ENCODE measurements at regions not wholly inside any gene's neighbourhood (a gene's known extent, or its start where the extent isn't known, plus 50 kb on each side); places are given as distances from the start of the nearest gene placed in this dataset.

DNA sequence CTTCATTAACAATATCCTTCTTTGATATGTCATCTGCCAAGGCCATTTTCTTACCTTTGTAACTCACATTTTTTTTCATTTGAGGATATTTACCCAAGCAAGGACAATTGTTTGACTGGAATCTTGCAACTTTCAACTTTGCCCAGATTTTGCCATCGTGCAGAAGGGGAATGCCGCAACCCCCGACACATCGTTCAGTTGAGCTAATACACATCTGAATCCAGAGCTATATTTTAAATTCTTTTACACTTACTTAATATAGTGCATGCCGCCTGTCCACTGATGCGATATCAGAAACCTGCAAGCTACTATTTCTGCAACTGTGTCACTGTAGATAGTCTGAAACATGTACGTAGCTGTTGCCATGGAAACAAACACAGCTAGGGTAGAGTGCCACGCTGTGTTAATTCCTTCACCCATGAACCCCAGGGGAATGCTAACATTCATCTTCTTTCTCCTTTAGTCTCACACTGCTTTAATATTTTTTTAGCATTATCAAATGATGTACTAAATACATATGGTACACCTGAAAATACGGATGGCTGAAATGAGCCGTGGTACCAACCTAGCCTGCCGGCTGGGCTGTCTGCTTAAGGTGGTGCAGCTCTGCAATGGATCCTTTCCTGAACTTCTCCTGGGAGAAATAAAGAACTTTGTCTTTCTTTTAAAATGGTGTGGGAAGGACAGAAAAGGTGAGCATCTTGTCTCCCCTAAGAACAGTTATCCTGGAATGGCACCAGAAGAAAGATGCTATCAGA lies 77.0 kb upstream of the FOXN3 start:
- TF ChIP-seq, protein P1, sequence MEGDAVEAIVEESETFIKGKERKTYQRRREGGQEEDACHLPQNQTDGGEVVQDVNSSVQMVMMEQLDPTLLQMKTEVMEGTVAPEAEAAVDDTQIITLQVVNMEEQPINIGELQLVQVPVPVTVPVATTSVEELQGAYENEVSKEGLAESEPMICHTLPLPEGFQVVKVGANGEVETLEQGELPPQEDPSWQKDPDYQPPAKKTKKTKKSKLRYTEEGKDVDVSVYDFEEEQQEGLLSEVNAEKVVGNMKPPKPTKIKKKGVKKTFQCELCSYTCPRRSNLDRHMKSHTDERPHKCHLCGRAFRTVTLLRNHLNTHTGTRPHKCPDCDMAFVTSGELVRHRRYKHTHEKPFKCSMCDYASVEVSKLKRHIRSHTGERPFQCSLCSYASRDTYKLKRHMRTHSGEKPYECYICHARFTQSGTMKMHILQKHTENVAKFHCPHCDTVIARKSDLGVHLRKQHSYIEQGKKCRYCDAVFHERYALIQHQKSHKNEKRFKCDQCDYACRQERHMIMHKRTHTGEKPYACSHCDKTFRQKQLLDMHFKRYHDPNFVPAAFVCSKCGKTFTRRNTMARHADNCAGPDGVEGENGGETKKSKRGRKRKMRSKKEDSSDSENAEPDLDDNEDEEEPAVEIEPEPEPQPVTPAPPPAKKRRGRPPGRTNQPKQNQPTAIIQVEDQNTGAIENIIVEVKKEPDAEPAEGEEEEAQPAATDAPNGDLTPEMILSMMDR (IDR thresholded peaks at IDR 0.05; ENCODE audit: insufficient read depth, low read depth, low read length) = no peak
- ChIA-PET CTCF (interaction anchor here (1.8 kb wide), 1 partner anchor 10 kb away, joined by 5 read pairs; no protein-coding TSS in a partner anchor), POLR2A (no interaction called here)
- Histone ChIP-seq H3K4me3 (ENCODE audit: low read depth, low read length) (no peak overlapping the region), H3K36me3 (ENCODE audit: control insufficient read depth, insufficient read depth, low read length) (no peaks in the 10 kb centered on the region), H3K27me3 (ENCODE audit: control insufficient read depth, insufficient read depth, low read length) (no peaks in the 10 kb centered on the region)
- DNase-seq (ENCODE audit: low read depth) = no peak

DNA sequence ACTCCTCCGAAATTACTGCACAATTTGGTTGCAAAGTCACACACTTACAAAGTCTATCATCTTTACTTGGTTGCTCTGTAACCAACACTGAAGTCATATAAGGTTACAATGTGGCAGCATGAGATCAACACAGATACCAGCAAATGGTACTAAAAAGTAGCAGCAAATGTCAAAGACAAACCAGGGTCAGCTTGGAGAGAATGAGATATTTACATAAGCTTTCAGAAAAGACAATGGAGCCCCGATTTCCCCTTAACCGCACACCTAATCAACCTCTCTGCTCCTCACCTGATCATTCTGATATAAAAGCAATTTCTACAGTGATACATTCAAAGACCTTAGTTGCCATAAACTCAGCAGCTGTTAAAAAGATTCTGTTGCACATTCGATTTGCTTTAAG lies 76.4 kb upstream of the FOXN3 start:
- Histone ChIP-seq H3K36me3 (ENCODE audit: control insufficient read depth, insufficient read depth, low read length) (no peaks in the 10 kb centered on the region), H3K27me3 (ENCODE audit: control insufficient read depth, insufficient read depth, low read length) (no peaks in the 10 kb centered on the region), H3K4me3 (ENCODE audit: low read depth, low read length) (no peak overlapping the region)
- ChIA-PET POLR2A (no interaction called here), CTCF (interaction anchor here (1.8 kb wide), 1 partner anchor 10 kb away, joined by 5 read pairs; no protein-coding TSS in a partner anchor)
- DNase-seq (ENCODE audit: low read depth) = no peak
- TF ChIP-seq, protein P1 (IDR thresholded peaks at IDR 0.05; ENCODE audit: insufficient read depth, low read depth, low read length) = no peak

DNA sequence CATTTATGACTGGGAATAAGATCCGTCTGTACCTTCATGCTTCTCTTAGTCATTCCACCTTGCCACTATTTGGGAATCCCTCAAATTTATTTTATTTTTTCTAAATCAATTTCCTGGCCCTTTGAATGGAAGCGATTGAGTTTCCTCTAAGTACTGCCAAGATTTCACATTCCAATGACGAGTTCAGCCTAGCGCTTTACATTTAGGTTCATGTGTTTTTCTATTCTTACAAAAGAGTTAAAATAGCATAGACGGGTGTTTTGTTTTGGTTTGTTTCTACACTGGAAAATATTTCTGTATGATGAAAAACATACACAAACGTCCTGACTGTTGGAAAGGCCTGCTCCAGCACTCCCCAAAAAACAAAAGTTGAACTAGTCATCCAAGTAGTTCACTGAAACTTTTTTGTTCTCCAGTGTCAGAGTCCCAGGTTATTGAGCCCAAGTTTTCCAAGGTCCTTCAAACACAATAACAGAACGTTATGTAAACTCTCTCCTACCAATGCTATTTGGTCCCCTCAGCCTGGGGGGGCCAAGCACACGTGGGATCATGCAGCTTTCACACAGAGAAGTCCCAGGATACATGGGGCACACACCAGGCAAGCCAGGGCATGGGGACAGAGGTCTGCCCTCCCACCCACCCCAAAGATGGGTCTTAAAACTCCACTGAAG lies 74.8 kb upstream of the FOXN3 start:
- Histone ChIP-seq H3K27me3 (ENCODE audit: control insufficient read depth, insufficient read depth, low read length) (no peaks in the 10 kb centered on the region), H3K4me3 (ENCODE audit: low read depth, low read length) (no peak overlapping the region), H3K36me3 (ENCODE audit: control insufficient read depth, insufficient read depth, low read length) (no peaks in the 10 kb centered on the region)
- ChIA-PET CTCF (interaction anchor here (1.8 kb wide), 1 partner anchor 12 kb away, joined by 5 read pairs; no protein-coding TSS in a partner anchor), POLR2A (no interaction called here)
- TF ChIP-seq, protein P1 (IDR thresholded peaks at IDR 0.05; ENCODE audit: insufficient read depth, low read depth, low read length) = no peak
- no peak for DNase-seq (ENCODE audit: low read depth)

DNA sequence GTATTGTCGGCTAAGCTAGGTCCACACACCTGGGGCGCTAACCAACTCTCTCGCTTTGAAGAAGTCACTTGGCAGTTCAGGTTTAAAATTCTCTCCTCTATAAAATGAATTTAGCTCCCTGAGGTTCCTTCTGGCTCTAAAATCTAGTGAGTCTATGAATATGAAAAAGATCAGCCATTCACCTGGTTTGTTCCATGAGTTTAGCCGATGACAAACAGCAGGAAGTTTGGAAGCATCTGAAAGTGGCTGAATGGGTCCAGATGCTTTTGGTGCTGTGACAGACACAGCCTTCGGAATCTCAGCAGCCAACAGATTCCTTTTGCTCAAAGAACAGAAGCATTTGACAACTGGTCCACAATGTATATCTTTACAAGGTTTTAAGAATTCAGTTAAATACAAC lies 73.4 kb upstream of the FOXN3 start:
- TF ChIP-seq, protein P1 (IDR thresholded peaks at IDR 0.05; ENCODE audit: insufficient read depth, low read depth, low read length) = no peak
- H3K36me3 ChIP-seq (ENCODE audit: control insufficient read depth, insufficient read depth, low read length) = no peaks in the 10 kb centered on the region
- POLR2A ChIA-PET = no interaction called here
- H3K4me3 ChIP-seq (ENCODE audit: low read depth, low read length) = no peak overlapping the region
- no peak for DNase-seq (ENCODE audit: low read depth)
- no peaks in the 10 kb centered on the region for H3K27me3 ChIP-seq (ENCODE audit: control insufficient read depth, insufficient read depth, low read length)
- CTCF ChIA-PET = no interaction called here

DNA sequence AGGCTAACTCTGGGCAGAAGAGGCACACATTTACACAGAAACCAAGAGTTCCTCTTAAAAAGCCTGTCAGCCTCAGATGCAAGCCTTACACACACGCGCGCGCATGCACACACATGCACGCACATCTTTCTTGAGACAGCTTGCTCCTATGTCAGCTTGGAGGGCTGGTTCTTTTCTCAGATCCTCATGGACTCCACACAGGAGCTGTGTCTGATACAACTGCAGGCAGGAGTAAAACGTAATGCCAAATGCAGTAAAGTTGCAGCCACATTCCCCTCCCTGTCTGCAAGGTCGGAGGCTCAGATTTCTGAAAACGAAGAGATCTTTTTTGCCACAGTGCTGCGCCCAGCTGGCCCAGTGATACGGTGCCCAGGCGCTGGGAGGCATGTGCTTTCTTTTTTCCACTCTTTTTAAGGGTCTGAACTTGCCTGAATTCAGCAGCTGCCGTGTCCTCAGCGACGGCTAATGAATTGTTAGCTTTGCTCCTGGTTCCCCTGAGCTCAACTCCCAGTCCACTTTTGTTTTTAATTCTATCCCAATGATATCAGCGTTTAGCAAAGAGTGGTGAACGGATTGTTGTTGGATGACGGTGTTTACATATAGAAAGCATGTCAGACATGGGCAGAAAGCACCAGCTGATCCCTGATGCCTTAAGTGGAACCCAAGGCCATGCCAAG lies 72.9 kb upstream of the FOXN3 start:
- no peak for DNase-seq (ENCODE audit: low read depth)
- peak overlapping the region; percentile 12 for H3K4me3 ChIP-seq (ENCODE audit: low read depth, low read length)
- POLR2A ChIA-PET = no interaction called here
- no peaks in the 10 kb centered on the region for H3K27me3 ChIP-seq (ENCODE audit: control insufficient read depth, insufficient read depth, low read length)
- TF ChIP-seq, protein P1 (IDR thresholded peaks at IDR 0.05; ENCODE audit: insufficient read depth, low read depth, low read length) = no peak
- H3K36me3 ChIP-seq (ENCODE audit: control insufficient read depth, insufficient read depth, low read length) = no peaks in the 10 kb centered on the region
- CTCF ChIA-PET = no interaction called here
